ENCODE measurements at regions not wholly inside any gene's neighbourhood (a gene's known extent, or its start where the extent isn't known, plus 50 kb on each side); places are given as distances from the start of the nearest gene placed in this dataset.
A peak's percentile ranks its signal among the peaks of the same experiment; 100 is the strongest.

DNA sequence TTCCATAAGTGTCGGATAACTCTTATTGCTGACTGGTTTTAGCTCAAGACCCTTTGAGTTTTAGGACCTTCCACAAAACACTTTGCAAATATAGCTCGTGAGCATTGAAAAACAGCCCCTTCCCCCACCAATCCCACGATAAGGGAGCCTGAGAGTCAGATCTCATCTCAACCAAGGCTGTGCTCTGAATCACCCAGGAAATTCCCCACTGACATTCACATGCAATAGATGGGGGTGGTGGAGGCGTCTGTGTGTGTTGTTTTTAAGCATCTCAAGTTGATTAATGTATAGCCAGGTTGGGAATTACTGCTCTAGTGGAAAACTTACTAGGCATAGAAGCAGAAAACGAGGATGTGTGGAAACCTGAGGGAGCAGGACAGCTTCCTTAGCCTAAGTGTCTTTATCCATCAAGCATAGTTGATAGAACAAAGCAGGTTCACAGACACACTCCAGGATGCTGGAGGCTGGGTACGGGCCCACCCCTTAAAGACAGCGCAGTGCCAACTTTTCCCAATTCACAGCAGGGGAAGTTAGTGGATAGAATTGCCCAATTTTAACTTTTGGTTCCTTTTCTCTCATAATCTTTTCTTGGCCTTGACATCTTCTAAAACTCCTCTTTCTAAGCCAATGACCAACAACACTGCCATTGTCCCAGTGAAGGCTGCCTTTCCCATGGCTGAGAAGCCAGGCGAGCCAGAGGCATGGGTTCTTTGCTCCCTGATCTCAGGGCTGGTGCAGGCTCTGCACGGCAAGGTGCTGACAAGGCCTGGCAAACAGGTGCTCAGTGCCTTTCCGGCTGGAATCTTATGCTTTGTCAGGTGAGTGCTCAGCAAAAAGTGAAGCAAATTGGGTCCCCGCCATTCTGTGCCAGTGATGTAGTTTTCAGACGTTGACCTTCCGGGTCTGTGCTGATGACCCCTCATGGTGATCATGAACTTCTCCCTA is 98.5 kb upstream of the INSIG1 start:
- peak; percentile 38 for DNase-seq (ENCODE audit: low read depth)
- TF ChIP-seq, protein P1, sequence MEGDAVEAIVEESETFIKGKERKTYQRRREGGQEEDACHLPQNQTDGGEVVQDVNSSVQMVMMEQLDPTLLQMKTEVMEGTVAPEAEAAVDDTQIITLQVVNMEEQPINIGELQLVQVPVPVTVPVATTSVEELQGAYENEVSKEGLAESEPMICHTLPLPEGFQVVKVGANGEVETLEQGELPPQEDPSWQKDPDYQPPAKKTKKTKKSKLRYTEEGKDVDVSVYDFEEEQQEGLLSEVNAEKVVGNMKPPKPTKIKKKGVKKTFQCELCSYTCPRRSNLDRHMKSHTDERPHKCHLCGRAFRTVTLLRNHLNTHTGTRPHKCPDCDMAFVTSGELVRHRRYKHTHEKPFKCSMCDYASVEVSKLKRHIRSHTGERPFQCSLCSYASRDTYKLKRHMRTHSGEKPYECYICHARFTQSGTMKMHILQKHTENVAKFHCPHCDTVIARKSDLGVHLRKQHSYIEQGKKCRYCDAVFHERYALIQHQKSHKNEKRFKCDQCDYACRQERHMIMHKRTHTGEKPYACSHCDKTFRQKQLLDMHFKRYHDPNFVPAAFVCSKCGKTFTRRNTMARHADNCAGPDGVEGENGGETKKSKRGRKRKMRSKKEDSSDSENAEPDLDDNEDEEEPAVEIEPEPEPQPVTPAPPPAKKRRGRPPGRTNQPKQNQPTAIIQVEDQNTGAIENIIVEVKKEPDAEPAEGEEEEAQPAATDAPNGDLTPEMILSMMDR (IDR thresholded peaks at IDR 0.05; ENCODE audit: low read depth, low read length, missing control alignments), result no peak
- H3K4me3 ChIP-seq (ENCODE audit: low read depth, low read length), result no peak overlapping the region

DNA sequence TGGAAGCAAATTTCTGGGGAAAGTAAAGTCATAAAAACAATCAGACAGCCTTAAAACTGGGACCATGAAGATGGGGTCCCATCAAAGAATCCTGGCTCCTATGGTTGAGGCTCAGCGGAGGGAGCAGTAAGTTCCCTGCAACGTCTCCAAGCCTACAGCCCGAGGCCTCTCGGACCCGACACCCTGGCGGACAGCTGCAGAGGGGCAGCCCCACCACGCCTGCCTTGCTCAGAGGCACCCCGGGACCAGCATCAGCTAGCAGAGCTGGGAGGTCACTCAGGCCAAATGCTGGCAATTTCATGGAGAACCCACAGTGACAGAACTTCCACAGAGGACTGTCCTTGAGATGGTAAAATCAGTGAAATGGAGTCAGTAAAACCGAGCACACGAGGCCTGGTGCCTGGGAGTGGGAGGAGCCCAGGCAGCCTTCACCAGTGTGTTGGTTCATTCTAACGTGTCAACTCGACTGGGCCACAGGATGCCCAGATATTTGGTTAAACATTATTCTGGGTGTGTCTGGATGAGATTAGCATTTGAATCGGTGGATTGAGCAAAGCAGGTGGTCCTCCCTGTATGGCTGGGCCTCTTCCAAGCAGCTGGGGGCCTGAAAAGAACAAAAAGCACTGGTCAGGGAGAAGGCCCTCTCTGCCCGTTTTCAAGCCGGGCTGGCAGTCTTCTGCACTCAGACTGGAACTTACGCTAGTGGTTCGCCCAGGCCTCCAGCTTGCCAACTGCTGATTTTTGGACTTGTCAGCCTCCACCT is 96.2 kb upstream of the INSIG1 start:
- TF ChIP-seq, protein P1 (IDR thresholded peaks at IDR 0.05; ENCODE audit: low read depth, low read length, missing control alignments), result no peak
- H3K4me3 ChIP-seq (ENCODE audit: low read depth, low read length), result no peak overlapping the region
- DNase-seq (ENCODE audit: low read depth), result no peak

DNA sequence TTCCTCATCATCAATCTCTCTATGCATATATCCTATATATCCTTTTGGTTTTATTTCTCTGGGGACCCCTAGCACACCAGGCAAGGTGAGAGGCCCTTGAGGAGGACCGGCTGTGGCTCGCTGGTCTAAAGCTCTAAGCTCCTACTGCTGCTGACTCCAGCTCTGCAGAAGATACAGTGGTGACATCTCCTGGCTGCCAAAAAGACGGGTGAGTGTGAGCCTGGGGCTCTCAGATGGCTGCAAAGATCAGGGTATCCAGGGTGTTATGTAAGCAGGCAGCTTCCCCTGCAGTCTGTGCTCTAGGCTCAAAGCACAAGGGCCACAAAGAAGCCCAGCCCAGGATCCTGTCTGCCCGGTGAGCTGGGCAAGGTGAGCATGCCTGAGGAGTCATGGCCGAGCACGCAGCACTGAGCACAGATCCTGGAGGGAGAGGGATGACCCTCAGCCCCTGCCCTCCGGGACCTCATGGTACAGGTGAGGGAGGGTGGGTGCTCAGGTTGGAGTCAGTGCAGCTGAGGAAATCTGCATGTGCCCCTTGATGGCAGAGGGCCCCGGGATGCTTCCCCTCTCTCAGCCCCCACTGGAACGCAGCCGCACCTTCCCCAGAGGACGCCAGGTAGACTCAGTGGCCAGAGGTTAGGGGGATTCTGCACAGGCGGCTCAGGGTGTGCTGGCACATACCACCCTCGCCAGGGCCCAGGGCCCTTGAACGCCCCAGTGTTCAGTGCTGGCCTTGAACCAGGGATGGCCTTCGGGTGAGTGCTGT is 95.4 kb upstream of the INSIG1 start:
- TF ChIP-seq, protein P1 (IDR thresholded peaks at IDR 0.05; ENCODE audit: low read depth, low read length, missing control alignments), result no peak
- DNase-seq (ENCODE audit: low read depth), result no peak
- H3K4me3 ChIP-seq (ENCODE audit: low read depth, low read length), result no peak overlapping the region

DNA sequence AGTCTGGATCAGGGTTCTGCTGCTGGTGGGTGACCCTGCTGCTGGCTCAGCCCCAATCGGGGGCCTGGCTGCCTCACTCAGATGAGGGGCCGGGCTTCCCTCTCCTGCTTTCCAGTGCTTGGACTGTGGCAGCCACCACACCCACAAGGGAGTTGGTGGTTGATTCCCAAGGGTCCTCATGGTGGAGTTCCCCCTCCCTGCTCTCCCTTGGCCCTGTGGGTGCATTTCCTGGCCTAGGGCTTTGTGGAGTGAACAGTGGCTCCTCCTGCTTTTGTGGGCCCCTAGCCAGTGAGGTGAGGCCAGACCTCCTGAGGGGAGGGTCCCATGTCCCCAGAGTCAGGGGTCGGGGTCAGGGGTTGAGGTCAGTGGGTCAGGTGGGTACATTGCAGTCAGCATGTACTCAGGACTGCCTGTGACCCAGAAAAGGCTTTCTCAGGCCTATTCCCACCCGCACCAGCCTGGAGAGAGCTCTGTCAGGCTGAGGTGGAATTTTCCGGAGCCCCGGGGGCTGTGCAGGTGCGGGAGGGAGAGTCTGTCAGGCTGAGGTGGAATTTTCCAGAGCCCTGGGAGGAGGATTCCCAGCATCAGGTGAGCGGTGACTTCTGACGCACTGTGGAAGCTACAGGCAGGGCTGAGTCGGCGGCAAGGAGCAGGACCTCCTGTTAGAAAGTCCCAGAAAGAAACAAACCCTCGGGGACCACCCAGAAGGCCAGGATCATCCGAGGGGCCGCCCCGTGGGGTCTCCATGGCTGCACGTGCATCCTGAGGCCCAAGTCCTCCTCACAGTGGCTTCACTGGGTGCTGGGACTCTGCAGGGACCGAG is 94.4 kb upstream of the INSIG1 start:
- DNase-seq (ENCODE audit: low read depth), result no peak
- TF ChIP-seq, protein P1 (IDR thresholded peaks at IDR 0.05; ENCODE audit: low read depth, low read length, missing control alignments), result no peak

DNA sequence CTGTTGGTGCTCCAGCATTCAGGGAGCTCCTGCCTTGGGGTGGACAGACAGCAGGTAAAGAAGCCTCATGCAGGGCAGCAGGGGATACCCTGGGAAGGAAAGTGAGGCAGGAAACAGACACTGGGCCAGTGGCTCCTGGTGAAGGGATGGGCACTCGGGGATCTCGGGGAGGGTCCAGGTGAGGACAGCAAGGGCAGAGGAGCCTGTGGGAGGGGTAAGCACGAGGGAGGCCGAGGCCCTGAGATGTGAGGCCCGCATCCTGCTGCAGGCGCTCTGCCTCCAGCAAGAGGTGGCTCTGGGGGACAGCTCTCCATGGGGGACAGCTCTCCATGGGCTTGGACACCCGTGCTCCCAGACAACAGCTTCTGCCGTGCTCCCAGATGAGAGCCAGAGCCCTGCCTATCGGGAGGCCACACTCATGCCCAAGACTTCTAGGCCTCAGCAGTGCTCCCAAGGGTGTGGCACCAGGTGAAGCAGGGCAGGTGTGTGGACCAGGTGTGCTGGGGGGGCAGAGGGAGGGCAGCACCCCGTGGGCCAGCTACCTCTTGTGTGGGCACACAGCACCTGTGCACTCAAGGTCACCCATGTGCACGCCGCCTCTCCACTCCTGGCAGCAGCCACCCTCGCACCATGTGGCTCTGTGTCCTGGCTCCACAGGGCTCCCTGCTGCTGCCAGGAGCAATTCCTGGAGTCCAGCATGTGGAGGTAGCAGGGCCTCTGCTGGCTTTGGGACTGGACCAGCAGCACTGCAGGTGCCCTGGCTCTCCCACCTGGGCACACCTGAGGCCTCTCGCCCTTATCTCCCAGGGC is 93.6 kb upstream of the INSIG1 start:
- no peak for DNase-seq (ENCODE audit: low read depth)
- TF ChIP-seq, protein P1 (IDR thresholded peaks at IDR 0.05; ENCODE audit: low read depth, low read length, missing control alignments), result no peak
- no peak overlapping the region for H3K4me3 ChIP-seq (ENCODE audit: low read depth, low read length)

More for the DNA sequence above, 94.4 kb upstream of the INSIG1 start:
- no peak overlapping the region for H3K4me3 ChIP-seq (ENCODE audit: low read depth, low read length)

All from GM12864 (cell line).